ENCODE measurements at regions not wholly inside any gene's neighbourhood (a gene's known extent, or its start where the extent isn't known, plus 50 kb on each side); places are given as distances from the start of the nearest gene placed in this dataset.

- TF ChIP-seq CTCF (IDR thresholded peaks at IDR 0.05 in 4 of 5, conservative IDR thresholded peaks at IDR 0.05 in 1 of 5), result no peak
- no peak for TF ChIP-seq POLR2A (IDR thresholded peaks at IDR 0.05)
These were observed 188.4 kb downstream of the SETD4 start for GRCh38 chr21:35871906-35872305.
